ENCODE measurements at regions not wholly inside any gene's neighbourhood (a gene's known extent, or its start where the extent isn't known, plus 50 kb on each side); places are given as distances from the start of the nearest gene placed in this dataset.

DNA sequence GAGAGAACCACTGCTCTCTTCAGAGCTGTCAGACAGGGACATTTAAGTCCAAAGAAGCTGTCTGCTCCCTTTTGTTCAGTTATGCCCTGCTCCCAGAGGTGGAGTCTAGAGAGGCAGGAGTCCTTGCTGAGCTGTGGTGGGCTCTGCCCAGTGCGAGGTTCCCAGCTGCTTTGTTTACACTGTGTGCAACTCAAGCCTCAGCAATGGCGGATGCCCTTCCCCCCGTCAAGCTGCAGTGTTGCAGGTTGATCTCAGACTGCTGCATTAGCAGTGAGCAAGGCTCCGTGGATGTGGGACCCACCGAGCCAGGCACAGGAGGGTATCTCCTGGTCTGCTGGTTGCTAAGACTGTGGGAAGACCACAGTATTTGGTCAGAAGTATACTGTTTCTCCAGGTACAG is 438.9 kb downstream of the ARL4A start:
- TF ChIP-seq, protein P1, sequence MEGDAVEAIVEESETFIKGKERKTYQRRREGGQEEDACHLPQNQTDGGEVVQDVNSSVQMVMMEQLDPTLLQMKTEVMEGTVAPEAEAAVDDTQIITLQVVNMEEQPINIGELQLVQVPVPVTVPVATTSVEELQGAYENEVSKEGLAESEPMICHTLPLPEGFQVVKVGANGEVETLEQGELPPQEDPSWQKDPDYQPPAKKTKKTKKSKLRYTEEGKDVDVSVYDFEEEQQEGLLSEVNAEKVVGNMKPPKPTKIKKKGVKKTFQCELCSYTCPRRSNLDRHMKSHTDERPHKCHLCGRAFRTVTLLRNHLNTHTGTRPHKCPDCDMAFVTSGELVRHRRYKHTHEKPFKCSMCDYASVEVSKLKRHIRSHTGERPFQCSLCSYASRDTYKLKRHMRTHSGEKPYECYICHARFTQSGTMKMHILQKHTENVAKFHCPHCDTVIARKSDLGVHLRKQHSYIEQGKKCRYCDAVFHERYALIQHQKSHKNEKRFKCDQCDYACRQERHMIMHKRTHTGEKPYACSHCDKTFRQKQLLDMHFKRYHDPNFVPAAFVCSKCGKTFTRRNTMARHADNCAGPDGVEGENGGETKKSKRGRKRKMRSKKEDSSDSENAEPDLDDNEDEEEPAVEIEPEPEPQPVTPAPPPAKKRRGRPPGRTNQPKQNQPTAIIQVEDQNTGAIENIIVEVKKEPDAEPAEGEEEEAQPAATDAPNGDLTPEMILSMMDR (IDR thresholded peaks at IDR 0.05; ENCODE audit: low read depth, low read length, missing input control), result no peak
- no peak for TF ChIP-seq HNF4G (IDR thresholded peaks at IDR 0.05)
- no peak for TF ChIP-seq YY1 (IDR thresholded peaks at IDR 0.05)
- TF ChIP-seq, protein P2, sequence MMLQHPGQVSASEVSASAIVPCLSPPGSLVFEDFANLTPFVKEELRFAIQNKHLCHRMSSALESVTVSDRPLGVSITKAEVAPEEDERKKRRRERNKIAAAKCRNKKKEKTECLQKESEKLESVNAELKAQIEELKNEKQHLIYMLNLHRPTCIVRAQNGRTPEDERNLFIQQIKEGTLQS (IDR thresholded peaks at IDR 0.05), result no peak
- no peak for TF ChIP-seq EGR1 (IDR thresholded peaks at IDR 0.05; ENCODE audit: low read depth in 2 of 2)
- TF ChIP-seq, protein P3, sequence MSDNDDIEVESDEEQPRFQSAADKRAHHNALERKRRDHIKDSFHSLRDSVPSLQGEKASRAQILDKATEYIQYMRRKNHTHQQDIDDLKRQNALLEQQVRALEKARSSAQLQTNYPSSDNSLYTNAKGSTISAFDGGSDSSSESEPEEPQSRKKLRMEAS (IDR thresholded peaks at IDR 0.05), result no peak
- TF ChIP-seq SP1 (IDR thresholded peaks at IDR 0.05), result no peak
- no peak for TF ChIP-seq TAF1 (conservative IDR thresholded peaks at IDR 0.05)
- no peak for TF ChIP-seq RXRA (IDR thresholded peaks at IDR 0.05)
- TF ChIP-seq GABPA (IDR thresholded peaks at IDR 0.05 in 1 of 2, conservative IDR thresholded peaks at IDR 0.05 in 1 of 2), result no peak

All from liver (tissue), 3 donors.